ENCODE measurements at regions not wholly inside any gene's neighbourhood (a gene's known extent, or its start where the extent isn't known, plus 50 kb on each side); places are given as distances from the start of the nearest gene placed in this dataset.

- no peak for TF ChIP-seq CTCF (conservative IDR thresholded peaks at IDR 0.05; ENCODE audit: low read depth, low read length)
- no peak for TF ChIP-seq EZH2 (IDR thresholded peaks at IDR 0.05; ENCODE audit: borderline replicate concordance, low read depth, low read length, poor library complexity, severe bottlenecking)
These were observed 205.9 kb downstream of the ZIC1 start for GRCh38 chr3:147615035-147615434.

Measured in A673 (cell line).